HCT116 (cell line): ENCODE measurements at regions not wholly inside any gene's neighbourhood (a gene's known extent, or its start where the extent isn't known, plus 50 kb on each side); places are given as distances from the start of the nearest gene placed in this dataset.

Experiments
- ATAC-seq: fragments of 200-7000 bp; cut with Tn5 transposase; 2 replicates; pipeline ENCODE4 v1.9.1; 2020; ENCODE audit warnings: mild to moderate bottlenecking, moderate library complexity
- BruUV-seq: library from RNA; stranded (reverse); fragments of 400-500 nt; replicated peaks from 2 replicates; lab custom pipeline; 2021; lab: Mats Ljungman, UMichigan
- CTCF ChIA-PET: fragments of 300-600 bp; sonication (Branson Sonifier 250); formaldehyde crosslinking; loops from one replicate; lab custom pipeline; 2021; ENCODE audit warnings: antibody characterized with exemption; lab: Charles Lee
- POLR2A ChIA-PET: fragments of 300-600, 350-600 bp; sonication (Branson Sonifier 250); formaldehyde crosslinking; loops from one replicate; lab custom pipeline; 2021; ENCODE audit warnings: antibody characterized with exemption; lab: Charles Lee
- RAD21 ChIA-PET, 2 experiments: fragments of 300-600 bp; sonication (Branson Sonifier 250); formaldehyde crosslinking; loops; one replicate each; lab custom pipeline; 2023; ENCODE audit warnings: low total read pairs in 2 of 2; ENCODE audit not compliant: uncharacterized antibody in 2 of 2, unreplicated experiment in 2 of 2, low non-redundant PET in 1 of 2; lab: Charles Lee
- DNase-seq: peaks from one replicate; pipeline ENCODE4 v3.0.0-alpha.2; 2010; ENCODE audit warnings: low read depth, low spot score
- H2AFZ ChIP-seq: fragments of 200-600 bp; shearing (Covaris generic), sonication (generic); 2 replicates; pipeline ENCODE4 v1.6.1; 2017; ENCODE audit warnings: low read depth, mixed run types, mixed read lengths, antibody characterized with exemption, low read length; ENCODE audit not compliant: poor library complexity, severe bottlenecking
- H3K27ac ChIP-seq: 2 replicates; pipeline ENCODE4 v1.5.1; 2012; ENCODE audit warnings: low read depth, low read length
- H3K27me3 ChIP-seq: fragments of 200-600 bp; sonication (generic); 2 replicates; pipeline ENCODE4 v1.6.1; 2016; ENCODE audit warnings: mixed run types, low read length, mixed read lengths; ENCODE audit not compliant: insufficient read depth
- H3K36me3 ChIP-seq, 2 experiments: fragments of 200-500 bp in 1 of 2; fragments of 200-600 bp in 1 of 2; sonication (Bioruptor generic) in 1 of 2; sonication (generic) in 1 of 2; 2 replicates each; pipeline versions ENCODE4 v1.5.1 to v1.6.1; 2014 to 2016; ENCODE audit warnings: low read length in 2 of 2, inconsistent platforms in 1 of 2, mixed read lengths in 1 of 2, mixed run types in 1 of 2; ENCODE audit not compliant: insufficient read depth in 2 of 2, control insufficient read depth in 1 of 2
- H3K4me1 ChIP-seq, 2 experiments: fragments of 200-600 bp in 1 of 2; sonication (generic) in 1 of 2; 2 replicates each; pipeline versions ENCODE4 v1.5.1 to v1.6.1; 2012 to 2017; ENCODE audit warnings: low read length in 2 of 2, inconsistent platforms in 1 of 2, mild to moderate bottlenecking in 1 of 2, mixed read lengths in 1 of 2, mixed run types in 1 of 2, moderate library complexity in 1 of 2; ENCODE audit not compliant: insufficient read depth in 2 of 2, control insufficient read depth in 1 of 2
- H3K4me2 ChIP-seq: fragments of 200-600 bp; sonication (generic); 2 replicates; pipeline ENCODE4 v1.6.1; 2017; ENCODE audit warnings: mixed run types, low read length, mixed read lengths
- H3K4me3 ChIP-seq, 2 experiments: fragments of 200-600 bp in 1 of 2; sonication (generic) in 1 of 2; replicated peaks in 1 of 2; 2 replicates each; pipeline ENCODE4 v1.5.1; 2011 to 2016; ENCODE audit warnings: low read length in 2 of 2, control low read depth in 1 of 2, low read depth in 1 of 2, mild to moderate bottlenecking in 1 of 2, mixed read lengths in 1 of 2, mixed run types in 1 of 2
- H3K79me2 ChIP-seq: fragments of 200-600 bp; sonication (generic); 2 replicates; pipeline ENCODE4 v1.6.1; 2017; ENCODE audit warnings: mild to moderate bottlenecking, mixed run types, low read length, moderate library complexity, mixed read lengths; ENCODE audit not compliant: insufficient read depth
- H3K9ac ChIP-seq: fragments of 200-600 bp; sonication (generic); 2 replicates; pipeline ENCODE4 v1.6.1; 2016; ENCODE audit warnings: low read length, mixed read lengths
- H3K9me2 ChIP-seq: fragments of 200-600 bp; sonication (generic), shearing (Covaris generic); 2 replicates; pipeline ENCODE4 v1.6.1; 2017; ENCODE audit warnings: mixed run types, mild to moderate bottlenecking, moderate library complexity; ENCODE audit not compliant: insufficient read depth
- H3K9me3 ChIP-seq, 2 experiments: fragments of 200-500 bp in 1 of 2; fragments of 200-600 bp in 1 of 2; sonication (Bioruptor generic) in 1 of 2; sonication (generic) in 1 of 2; 2 replicates each; pipeline ENCODE4 v1.6.1; 2014 to 2017; ENCODE audit warnings: low read length in 2 of 2, mixed read lengths in 2 of 2, inconsistent platforms in 1 of 2, low read depth in 1 of 2, mild to moderate bottlenecking in 1 of 2, mixed run types in 1 of 2, moderate library complexity in 1 of 2; ENCODE audit not compliant: control insufficient read depth in 1 of 2, insufficient read depth in 1 of 2
- H4K20me1 ChIP-seq: fragments of 200-600 bp; sonication (generic), shearing (Covaris generic); 2 replicates; pipeline ENCODE4 v1.6.1; 2017; ENCODE audit warnings: mixed run types, mild to moderate bottlenecking, moderate library complexity; ENCODE audit not compliant: insufficient read depth
- CBX3 ChIP-seq: IDR thresholded peaks from 2 replicates; pipeline ENCODE4 v1.6.1; 2012; ENCODE audit warnings: low read depth
- EGR1 ChIP-seq: IDR thresholded peaks from 2 replicates; pipeline ENCODE4 v1.6.1; 2012; ENCODE audit warnings: low read depth
- ELF1 ChIP-seq: IDR thresholded peaks from 2 replicates; pipeline ENCODE4 v1.6.1; 2012; ENCODE audit warnings: low read depth, borderline replicate concordance
- EZH2 ChIP-seq: fragments of 200-600 bp; sonication (generic); IDR thresholded peaks from 2 replicates; pipeline ENCODE4 v1.6.1; 2017; ENCODE audit warnings: antibody characterized with exemption, mixed run types
- FOSL1 ChIP-seq: IDR thresholded peaks from 2 replicates; pipeline ENCODE4 v1.6.1; 2012; ENCODE audit warnings: low read depth
- POLR2AphosphoS5 ChIP-seq: IDR thresholded peaks from 2 replicates; pipeline ENCODE4 v1.6.1; 2011; ENCODE audit warnings: mild to moderate bottlenecking, low read depth, low read length, moderate library complexity
- SRF ChIP-seq: IDR thresholded peaks from 2 replicates; pipeline ENCODE4 v1.6.1; 2012; ENCODE audit warnings: low read depth
- YY1 ChIP-seq: IDR thresholded peaks from 2 replicates; pipeline ENCODE4 v1.6.1; 2011; ENCODE audit warnings: low read length, low read depth, moderate library complexity, mild to moderate bottlenecking; ENCODE audit not compliant: insufficient replicate concordance; ENCODE audit errors: extremely low read depth
- ZNF274 ChIP-seq: fragments of 200-500 bp; sonication (Bioruptor generic); IDR thresholded peaks from 2 replicates; pipeline ENCODE4 v1.6.1; 2014; ENCODE audit warnings: mild to moderate bottlenecking, low read depth, low read length, inconsistent platforms
- intact Hi-C: fragments of 100-400 bp; cut with micrococcal nuclease; formaldehyde crosslinking; loops from 2 replicates; pipeline ENCODE4 v1.10.0; 2022
- TF ChIP-seq, protein P1 (sequence below): IDR thresholded peaks from 2 replicates; pipeline ENCODE4 v1.6.1; 2012; ENCODE audit warnings: low read depth
- TF ChIP-seq, protein P2 (sequence below), 3 experiments: fragments of 200-600 bp in 1 of 3; sonication (generic) in 1 of 3; IDR thresholded peaks in 2 of 3; conservative IDR thresholded peaks in 1 of 3; 2 replicates each; pipeline ENCODE4 v1.5.1; 2012 to 2017; ENCODE audit warnings: low read depth in 2 of 3, low read length in 2 of 3, antibody characterized with exemption in 1 of 3, borderline replicate concordance in 1 of 3, control low read depth in 1 of 3, mild to moderate bottlenecking in 1 of 3, mixed read lengths in 1 of 3, mixed run types in 1 of 3, moderate library complexity in 1 of 3; ENCODE audit not compliant: insufficient read depth in 1 of 3

DNA sequence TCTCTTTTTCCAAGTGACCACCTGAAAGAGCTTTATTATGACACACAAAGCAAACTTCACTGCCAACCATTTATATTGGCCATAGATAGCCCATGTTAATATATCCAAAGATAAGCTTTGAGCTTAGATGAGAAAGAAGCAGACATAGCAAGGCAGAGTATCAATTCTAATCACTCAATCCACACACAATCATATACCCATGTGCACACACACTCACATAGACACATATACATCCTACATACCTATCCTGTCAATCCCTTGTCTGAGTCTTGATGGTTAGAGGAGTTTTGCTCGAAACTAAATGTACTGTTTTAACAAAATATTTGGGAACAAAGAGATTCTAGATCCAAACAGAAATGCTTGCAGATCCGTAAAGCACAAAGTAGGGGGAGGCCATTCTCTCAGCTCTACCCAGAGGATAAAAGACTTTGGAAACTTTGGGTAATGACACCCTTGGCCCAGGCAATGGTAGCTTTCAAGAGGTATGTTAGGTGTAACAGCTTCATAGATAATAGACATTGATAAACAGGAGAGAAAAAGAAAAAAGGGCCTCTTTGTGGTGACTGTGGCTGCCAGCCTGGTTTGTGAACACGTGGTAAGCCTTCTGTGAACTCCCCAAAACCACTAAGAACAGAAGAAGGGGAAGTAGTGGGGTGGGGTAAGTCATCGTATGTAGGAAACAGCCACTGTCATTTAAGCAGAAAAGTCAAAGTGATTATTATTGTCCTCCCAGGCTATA is 121.6 kb downstream of the TLR4 start:
- no peaks in the 10 kb centered on the region for H3K27me3 ChIP-seq
- DNase-seq (no peak), ATAC-seq (no peak)
- no peak overlapping the region for H3K4me3 ChIP-seq
- H3K27ac ChIP-seq = no peak overlapping the region
- no TSS peak for BruUV-seq
- POLR2A ChIA-PET = no interaction called here
- no peaks in the 10 kb centered on the region for H4K20me1 ChIP-seq
- no peaks in the 10 kb centered on the region for H3K36me3 ChIP-seq
- RAD21 ChIA-PET = no interaction called here
- H3K4me2 ChIP-seq = no peak overlapping the region
- H2AFZ ChIP-seq = no peak overlapping the region
- intact Hi-C loops = no loop called here
- no peaks in the 10 kb centered on the region for H3K79me2 ChIP-seq
- no peaks in the 10 kb centered on the region for H3K4me1 ChIP-seq
- CTCF ChIA-PET = no interaction called here
- TF ChIP-seq YY1 = no peak
- no peak for TF ChIP-seq SRF
- TF ChIP-seq EZH2 = no peak
- no peak overlapping the region for H3K9ac ChIP-seq
- H3K9me2 ChIP-seq = no peaks in the 10 kb centered on the region
- H3K9me3 ChIP-seq = peaks cover 3 to 20% of the 10 kb centered on the region in 2 experiments; a peak in 2 of 4 replicates

DNA sequence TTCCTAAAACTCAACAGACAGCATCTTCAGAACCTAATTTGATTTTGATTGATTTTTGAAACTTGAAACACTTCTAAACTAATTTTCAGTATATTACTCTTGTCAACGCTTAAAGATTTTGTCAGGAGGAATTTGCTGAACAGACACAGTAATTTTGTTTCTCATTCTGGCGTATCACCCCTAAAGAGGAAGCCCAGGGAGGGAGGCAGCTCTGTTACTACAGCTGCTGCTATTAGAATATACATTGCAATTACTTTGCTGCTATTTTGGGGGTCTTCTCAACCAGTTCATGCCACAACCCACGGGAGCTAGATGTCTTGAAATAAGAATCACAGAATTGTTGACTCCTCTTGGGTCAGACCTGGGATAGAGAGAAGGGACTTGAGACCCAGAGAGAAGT is 122.6 kb downstream of the TLR4 start:
- CTCF ChIA-PET = no interaction called here
- Histone ChIP-seq H3K27ac (no peak overlapping the region), H3K4me2 (no peak overlapping the region), H3K9me3 (peaks cover 3 to 20% of the 10 kb centered on the region in 2 experiments; a peak in 2 of 4 replicates), H2AFZ (no peak overlapping the region), H3K36me3 (no peaks in the 10 kb centered on the region), H3K9me2 (no peaks in the 10 kb centered on the region), H3K4me1 (no peaks in the 10 kb centered on the region), H3K79me2 (no peaks in the 10 kb centered on the region), H4K20me1 (no peaks in the 10 kb centered on the region), H3K9ac (no peak overlapping the region), H3K27me3 (no peaks in the 10 kb centered on the region), H3K4me3 (no peak overlapping the region)
- RAD21 ChIA-PET = no interaction called here
- POLR2A ChIA-PET = no interaction called here
- intact Hi-C loops = no loop called here
- ATAC-seq (no peak), DNase-seq (no peak)
- no TSS peak for BruUV-seq
- TF ChIP-seq CBX3 = no peak
- no peak for TF ChIP-seq POLR2AphosphoS5
- TF ChIP-seq ZNF274 = no peak
- no peak for TF ChIP-seq SRF
- TF ChIP-seq ELF1 = no peak
- TF ChIP-seq, protein P1, sequence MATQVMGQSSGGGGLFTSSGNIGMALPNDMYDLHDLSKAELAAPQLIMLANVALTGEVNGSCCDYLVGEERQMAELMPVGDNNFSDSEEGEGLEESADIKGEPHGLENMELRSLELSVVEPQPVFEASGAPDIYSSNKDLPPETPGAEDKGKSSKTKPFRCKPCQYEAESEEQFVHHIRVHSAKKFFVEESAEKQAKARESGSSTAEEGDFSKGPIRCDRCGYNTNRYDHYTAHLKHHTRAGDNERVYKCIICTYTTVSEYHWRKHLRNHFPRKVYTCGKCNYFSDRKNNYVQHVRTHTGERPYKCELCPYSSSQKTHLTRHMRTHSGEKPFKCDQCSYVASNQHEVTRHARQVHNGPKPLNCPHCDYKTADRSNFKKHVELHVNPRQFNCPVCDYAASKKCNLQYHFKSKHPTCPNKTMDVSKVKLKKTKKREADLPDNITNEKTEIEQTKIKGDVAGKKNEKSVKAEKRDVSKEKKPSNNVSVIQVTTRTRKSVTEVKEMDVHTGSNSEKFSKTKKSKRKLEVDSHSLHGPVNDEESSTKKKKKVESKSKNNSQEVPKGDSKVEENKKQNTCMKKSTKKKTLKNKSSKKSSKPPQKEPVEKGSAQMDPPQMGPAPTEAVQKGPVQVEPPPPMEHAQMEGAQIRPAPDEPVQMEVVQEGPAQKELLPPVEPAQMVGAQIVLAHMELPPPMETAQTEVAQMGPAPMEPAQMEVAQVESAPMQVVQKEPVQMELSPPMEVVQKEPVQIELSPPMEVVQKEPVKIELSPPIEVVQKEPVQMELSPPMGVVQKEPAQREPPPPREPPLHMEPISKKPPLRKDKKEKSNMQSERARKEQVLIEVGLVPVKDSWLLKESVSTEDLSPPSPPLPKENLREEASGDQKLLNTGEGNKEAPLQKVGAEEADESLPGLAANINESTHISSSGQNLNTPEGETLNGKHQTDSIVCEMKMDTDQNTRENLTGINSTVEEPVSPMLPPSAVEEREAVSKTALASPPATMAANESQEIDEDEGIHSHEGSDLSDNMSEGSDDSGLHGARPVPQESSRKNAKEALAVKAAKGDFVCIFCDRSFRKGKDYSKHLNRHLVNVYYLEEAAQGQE = no peak
- TF ChIP-seq, protein P2, sequence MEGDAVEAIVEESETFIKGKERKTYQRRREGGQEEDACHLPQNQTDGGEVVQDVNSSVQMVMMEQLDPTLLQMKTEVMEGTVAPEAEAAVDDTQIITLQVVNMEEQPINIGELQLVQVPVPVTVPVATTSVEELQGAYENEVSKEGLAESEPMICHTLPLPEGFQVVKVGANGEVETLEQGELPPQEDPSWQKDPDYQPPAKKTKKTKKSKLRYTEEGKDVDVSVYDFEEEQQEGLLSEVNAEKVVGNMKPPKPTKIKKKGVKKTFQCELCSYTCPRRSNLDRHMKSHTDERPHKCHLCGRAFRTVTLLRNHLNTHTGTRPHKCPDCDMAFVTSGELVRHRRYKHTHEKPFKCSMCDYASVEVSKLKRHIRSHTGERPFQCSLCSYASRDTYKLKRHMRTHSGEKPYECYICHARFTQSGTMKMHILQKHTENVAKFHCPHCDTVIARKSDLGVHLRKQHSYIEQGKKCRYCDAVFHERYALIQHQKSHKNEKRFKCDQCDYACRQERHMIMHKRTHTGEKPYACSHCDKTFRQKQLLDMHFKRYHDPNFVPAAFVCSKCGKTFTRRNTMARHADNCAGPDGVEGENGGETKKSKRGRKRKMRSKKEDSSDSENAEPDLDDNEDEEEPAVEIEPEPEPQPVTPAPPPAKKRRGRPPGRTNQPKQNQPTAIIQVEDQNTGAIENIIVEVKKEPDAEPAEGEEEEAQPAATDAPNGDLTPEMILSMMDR (IDR thresholded peaks at IDR 0.05 in 2 of 3, conservative IDR thresholded peaks at IDR 0.05 in 1 of 3; ENCODE audit: borderline replicate concordance in 1 of 3, insufficient read depth in 1 of 3, low read depth in 2 of 3, low read length in 2 of 3) = no peak
- TF ChIP-seq EGR1 = no peak
- no peak for TF ChIP-seq FOSL1
- TF ChIP-seq EZH2 = no peak
